Muscle layer of colon (tissue), 2 donors: ENCODE measurements at regions not wholly inside any gene's neighbourhood (a gene's known extent, or its start where the extent isn't known, plus 50 kb on each side); places are given as distances from the start of the nearest gene placed in this dataset.

Experiments used
- H3K27ac ChIP-seq: one replicate; pipeline ENCODE4 v1.7.0; 2013; ENCODE audit warnings: low read depth, mild to moderate bottlenecking, low read length, moderate library complexity
- H3K27me3 ChIP-seq, 2 donors: one replicate each; pipeline ENCODE4 v1.7.0; 2013; ENCODE audit warnings: low read length in 2 of 2, mild to moderate bottlenecking in 2 of 2; ENCODE audit not compliant: insufficient read depth in 2 of 2, control insufficient read depth in 1 of 2
- H3K36me3 ChIP-seq: one replicate; pipeline ENCODE4 v1.7.0; 2013; ENCODE audit warnings: mild to moderate bottlenecking, low read length; ENCODE audit not compliant: insufficient read depth
- H3K4me1 ChIP-seq: one replicate; pipeline ENCODE4 v1.7.0; 2013; ENCODE audit warnings: mild to moderate bottlenecking, low read length; ENCODE audit not compliant: insufficient read depth
- H3K4me3 ChIP-seq, 2 donors: one replicate each; pipeline ENCODE4 v1.7.0; 2013; ENCODE audit warnings: low read length in 2 of 2, low read depth in 1 of 2, mild to moderate bottlenecking in 1 of 2, moderate library complexity in 1 of 2
- H3K9ac ChIP-seq: one replicate; pipeline ENCODE4 v1.7.0; 2013; ENCODE audit warnings: low read length
- H3K9me3 ChIP-seq: one replicate; pipeline ENCODE4 v1.7.0; 2013; ENCODE audit warnings: mild to moderate bottlenecking, low read length
- donor health status: abdominal sarcoma.
- donor health status: Adenocarcinoma of cecum.

DNA sequence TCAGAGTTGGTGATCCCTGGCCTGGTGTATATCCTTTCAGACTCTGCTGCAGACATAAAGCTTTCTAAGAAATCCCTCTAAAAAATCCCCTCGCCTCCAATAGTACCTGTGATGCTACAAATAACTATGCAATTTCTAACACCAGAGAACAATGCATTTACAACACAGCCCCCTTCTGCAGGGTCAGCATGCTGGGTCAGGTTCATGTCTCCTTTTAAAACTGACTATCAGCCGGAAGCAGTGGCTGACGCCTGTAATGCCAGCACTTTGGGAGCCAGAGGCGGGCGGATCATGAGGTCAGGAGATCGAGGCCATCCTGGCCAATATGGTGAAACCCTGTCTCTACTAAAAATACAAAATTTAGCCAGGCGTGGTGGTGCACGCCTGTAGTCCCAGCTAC is 77.0 kb upstream of the SPATA12 start:
- Histone ChIP-seq H3K27ac (no peak overlapping the region), H3K9me3 (no peaks in the 10 kb centered on the region), H3K4me1 (peaks cover 20% of the 10 kb centered on the region), H3K9ac (no peak overlapping the region), H3K4me3 (no peak overlapping the region), H3K36me3 (no peaks in the 10 kb centered on the region), H3K27me3 (no peaks in the 10 kb centered on the region)

- H3K27ac ChIP-seq: no peak overlapping the region
- H3K4me3 ChIP-seq: no peak overlapping the region
- H3K36me3 ChIP-seq: no peaks in the 10 kb centered on the region
- H3K9me3 ChIP-seq: no peaks in the 10 kb centered on the region
- peaks cover 23% of the 10 kb centered on the region for H3K4me1 ChIP-seq
- H3K9ac ChIP-seq: no peak overlapping the region
- H3K27me3 ChIP-seq: no peaks in the 10 kb centered on the region
Observed at GRCh38 chr3:56981445-56982230, 78.8 kb upstream of the SPATA12 start.

GRCh38 chr3:56980798-56981390 is 79.6 kb upstream of the SPATA12 start:
- no peak overlapping the region for H3K4me3 ChIP-seq
- no peak overlapping the region for H3K27ac ChIP-seq
- H3K27me3 ChIP-seq: no peaks in the 10 kb centered on the region
- no peak overlapping the region for H3K9ac ChIP-seq
- H3K36me3 ChIP-seq: no peaks in the 10 kb centered on the region
- peaks cover 21% of the 10 kb centered on the region for H3K4me1 ChIP-seq
- H3K9me3 ChIP-seq: no peaks in the 10 kb centered on the region

DNA sequence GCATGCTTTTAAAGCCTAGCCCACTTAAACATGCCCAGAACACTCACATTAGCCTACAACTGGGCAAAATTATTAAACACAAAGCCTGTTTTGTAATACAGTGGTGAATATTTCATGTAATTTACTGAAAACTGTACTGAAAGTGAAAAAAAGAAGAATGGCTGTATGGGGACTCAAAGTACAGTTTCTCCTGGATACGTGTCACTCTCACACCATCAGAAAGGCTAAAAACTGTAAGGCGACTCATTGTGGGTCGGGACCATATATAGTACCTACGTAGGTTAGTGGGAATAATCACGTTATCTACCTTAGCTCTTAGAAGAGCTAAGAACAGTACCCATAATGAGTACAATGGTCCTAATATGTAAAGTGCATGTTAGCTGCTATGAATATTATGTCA is 80.2 kb upstream of the SPATA12 start:
- Histone ChIP-seq H3K27ac (no peak overlapping the region), H3K27me3 (no peaks in the 10 kb centered on the region), H3K9me3 (no peaks in the 10 kb centered on the region), H3K9ac (no peak overlapping the region), H3K4me3 (no peak overlapping the region), H3K4me1 (peaks cover 16% of the 10 kb centered on the region), H3K36me3 (no peaks in the 10 kb centered on the region)

DNA sequence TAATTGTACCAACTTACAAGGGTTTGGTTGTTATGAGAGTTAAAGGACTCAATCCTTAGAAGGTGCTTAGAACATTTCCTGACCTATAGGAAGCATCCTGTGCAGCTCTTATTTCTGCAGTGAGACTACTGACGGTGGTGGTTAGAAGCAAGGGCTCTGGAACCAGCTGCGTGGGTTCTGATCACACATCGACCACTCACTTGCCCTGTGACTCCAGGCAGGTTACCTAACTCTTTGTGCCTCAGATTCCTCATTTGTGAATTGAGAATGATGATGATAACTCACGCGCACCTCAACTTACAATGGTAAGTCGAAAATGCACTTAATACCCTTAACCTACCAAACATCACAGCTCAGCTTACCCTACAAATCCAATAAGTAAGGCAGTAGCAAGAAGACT is 80.7 kb upstream of the SPATA12 start:
- no peak overlapping the region for H3K4me3 ChIP-seq
- H3K27ac ChIP-seq: no peak overlapping the region
- peaks cover 16% of the 10 kb centered on the region for H3K4me1 ChIP-seq

DNA sequence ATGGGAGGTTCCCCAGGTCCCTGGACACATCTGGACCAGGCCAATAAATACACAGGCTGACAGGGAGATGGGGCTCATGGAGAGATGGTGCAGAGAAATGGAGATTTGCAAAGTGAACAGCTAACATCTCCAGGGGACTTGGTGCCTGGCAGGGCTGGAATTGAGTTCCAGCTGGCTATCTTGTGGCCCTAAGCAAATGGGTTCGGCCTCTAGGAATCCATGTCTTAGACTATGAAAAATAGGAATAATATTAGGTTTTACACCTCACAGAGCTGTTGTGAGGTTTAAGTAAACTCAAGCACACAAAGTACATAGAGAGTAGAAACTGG is 82.9 kb upstream of the SPATA12 start:
- Histone ChIP-seq H3K4me1 (peaks cover 12% of the 10 kb centered on the region), H3K27me3 (no peaks in the 10 kb centered on the region), H3K27ac (no peak overlapping the region)

More for the DNA sequence above, 80.7 kb upstream of the SPATA12 start:
- H3K9ac ChIP-seq: no peak overlapping the region
- H3K27me3 ChIP-seq: no peaks in the 10 kb centered on the region
- H3K9me3 ChIP-seq: no peaks in the 10 kb centered on the region
- H3K36me3 ChIP-seq: no peaks in the 10 kb centered on the region

DNA sequence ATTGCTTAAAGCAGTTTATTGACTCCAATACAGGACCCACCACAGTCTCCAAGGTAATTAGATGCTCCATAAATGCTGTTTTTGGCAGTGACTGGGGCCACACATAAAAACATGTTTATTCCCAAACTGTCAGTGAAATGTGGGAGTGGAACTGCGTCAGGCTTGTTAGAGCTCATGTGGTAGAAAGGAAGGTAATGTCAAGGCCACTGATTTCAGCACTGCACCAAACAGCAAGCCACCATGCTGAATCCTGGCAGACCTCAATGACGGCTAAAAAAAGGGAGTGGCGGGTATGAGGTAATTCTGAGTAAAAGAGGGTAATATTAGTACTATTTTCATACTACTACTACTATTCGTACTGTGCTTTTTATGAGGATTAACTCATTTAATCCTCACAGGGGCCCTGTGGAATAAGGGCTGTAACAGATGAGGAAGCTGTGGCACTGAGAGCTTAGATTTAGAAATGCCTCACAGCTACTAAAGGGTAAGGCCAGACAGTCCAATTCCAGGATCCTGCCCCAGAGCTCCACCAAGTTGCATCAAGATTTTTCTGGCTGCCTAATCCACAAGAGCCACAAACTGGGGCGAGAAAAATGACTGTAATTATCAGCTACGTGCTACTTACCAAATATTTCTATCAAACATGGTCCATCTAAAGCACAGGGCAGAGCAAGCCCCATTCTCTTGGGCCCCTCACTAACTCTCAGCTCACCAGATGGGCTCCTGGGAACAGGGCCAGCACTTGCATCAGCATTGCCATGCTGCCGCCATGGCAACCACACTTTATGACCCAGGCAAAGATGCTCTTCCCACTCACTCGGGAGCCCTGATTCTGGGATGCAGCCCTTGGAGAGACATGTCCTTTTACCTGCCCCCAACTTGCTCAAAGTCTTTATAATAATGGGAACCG is 83.6 kb upstream of the SPATA12 start:
- no peaks in the 10 kb centered on the region for H3K36me3 ChIP-seq

More for the DNA sequence above, 82.9 kb upstream of the SPATA12 start:
- H3K4me3 ChIP-seq: no peak overlapping the region
- H3K36me3 ChIP-seq: no peaks in the 10 kb centered on the region
- H3K9ac ChIP-seq: no peak overlapping the region
- H3K9me3 ChIP-seq: no peaks in the 10 kb centered on the region

DNA sequence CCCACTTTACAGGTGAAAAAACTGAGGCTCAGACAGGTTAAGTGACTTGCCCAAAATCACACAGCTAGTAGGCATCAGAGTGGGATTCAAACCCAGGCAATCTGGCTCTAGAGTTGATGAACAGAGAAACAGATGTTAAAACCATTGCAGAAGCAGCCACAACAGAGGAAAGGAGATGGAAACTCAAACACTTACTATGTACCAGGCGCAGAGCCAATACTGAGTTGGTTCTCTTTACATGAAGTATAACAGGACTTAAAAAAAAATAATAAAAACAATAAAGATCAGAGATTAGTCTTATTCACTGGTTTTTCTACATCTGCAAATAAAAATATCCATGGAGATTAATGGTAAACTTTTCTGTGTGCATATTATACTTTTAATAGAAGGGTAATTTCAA is 84.9 kb upstream of the SPATA12 start:
- Histone ChIP-seq H3K4me3 (no peak overlapping the region), H3K27me3 (no peaks in the 10 kb centered on the region), H3K36me3 (no peaks in the 10 kb centered on the region), H3K4me1 (peaks cover 14% of the 10 kb centered on the region), H3K9ac (no peak overlapping the region), H3K9me3 (no peaks in the 10 kb centered on the region), H3K27ac (no peak overlapping the region)

More for the DNA sequence above, 83.6 kb upstream of the SPATA12 start:
- no peaks in the 10 kb centered on the region for H3K9me3 ChIP-seq
- peaks cover 12% of the 10 kb centered on the region for H3K4me1 ChIP-seq
- H3K4me3 ChIP-seq: no peak overlapping the region
- H3K9ac ChIP-seq: no peak overlapping the region
- no peak overlapping the region for H3K27ac ChIP-seq
- no peaks in the 10 kb centered on the region for H3K27me3 ChIP-seq

- Histone ChIP-seq H3K27me3 (no peaks in the 10 kb centered on the region), H3K4me3 (no peak overlapping the region), H3K9me3 (no peaks in the 10 kb centered on the region), H3K4me1 (peaks cover 17% of the 10 kb centered on the region), H3K27ac (no peak overlapping the region), H3K9ac (no peak overlapping the region), H3K36me3 (no peaks in the 10 kb centered on the region)
Observed at GRCh38 chr3:56974247-56974930, 86.1 kb upstream of the SPATA12 start.

DNA sequence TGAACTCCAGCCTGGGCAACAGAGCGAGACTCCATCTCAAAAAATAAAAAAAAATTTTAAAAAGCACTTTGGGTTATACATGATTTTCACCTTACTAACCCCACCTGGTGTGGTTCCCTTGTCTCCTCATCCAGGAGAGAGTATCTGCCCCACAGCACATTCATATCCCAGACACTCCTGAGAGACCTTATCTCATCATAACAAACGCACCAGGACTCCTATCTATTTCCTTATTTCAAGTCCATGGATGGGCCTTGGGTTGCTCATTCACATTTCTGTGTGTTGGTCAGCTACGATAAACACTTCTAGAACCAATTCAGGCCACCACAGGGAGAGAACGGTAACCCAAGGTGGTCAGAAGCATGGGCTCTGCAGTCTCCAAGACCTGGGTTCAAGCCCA is 88.6 kb upstream of the SPATA12 start:
- no peak overlapping the region for H3K27ac ChIP-seq

GRCh38 chr3:56971261-56971660 is 89.2 kb upstream of the SPATA12 start:
- no peaks in the 10 kb centered on the region for H3K9me3 ChIP-seq
- no peak overlapping the region for H3K9ac ChIP-seq
- H3K4me1 ChIP-seq: peaks cover 5% of the 10 kb centered on the region
- H3K36me3 ChIP-seq: no peaks in the 10 kb centered on the region
- no peaks in the 10 kb centered on the region for H3K27me3 ChIP-seq
- H3K4me3 ChIP-seq: no peak overlapping the region
- H3K27ac ChIP-seq: no peak overlapping the region

More for the DNA sequence above, 88.6 kb upstream of the SPATA12 start:
- Histone ChIP-seq H3K27me3 (no peaks in the 10 kb centered on the region), H3K9me3 (no peaks in the 10 kb centered on the region), H3K36me3 (no peaks in the 10 kb centered on the region), H3K9ac (no peak overlapping the region), H3K4me3 (no peak overlapping the region), H3K4me1 (peaks cover 8% of the 10 kb centered on the region)
